AG04450 (cell line): ENCODE measurements at regions not wholly inside any gene's neighbourhood (a gene's known extent, or its start where the extent isn't known, plus 50 kb on each side); places are given as distances from the start of the nearest gene placed in this dataset.

Experiments
- CTCF ChIA-PET: fragments of 300-600, 350-600 bp; formaldehyde crosslinking; extraction: SDS; loops from one replicate; lab custom pipeline; 2022; ENCODE audit warnings: antibody characterized with exemption, inconsistent platforms; lab: Charles Lee
- POLR2A ChIA-PET: fragments of 350-600 bp; formaldehyde crosslinking; extraction: SDS; loops from one replicate; lab custom pipeline; 2021; ENCODE audit warnings: antibody characterized with exemption, inconsistent platforms; lab: Yijun Ruan, JAX
- DNase-seq: peaks from one replicate; pipeline ENCODE4 v3.0.0-alpha.2; 2011; ENCODE audit warnings: low read depth, low spot score
- H3K27ac ChIP-seq: one replicate; pipeline ENCODE4 v1.5.1; 2012; ENCODE audit warnings: low read depth, low read length, control low read depth
- H3K27me3 ChIP-seq: one replicate; pipeline ENCODE4 v1.6.0; 2012; ENCODE audit warnings: low read length; ENCODE audit not compliant: control insufficient read depth, insufficient read depth
- H3K4me3 ChIP-seq: 2 replicates; pipeline ENCODE4 v1.5.1; 2011; ENCODE audit warnings: mild to moderate bottlenecking, low read depth, low read length, control low read depth
- H3K9me3 ChIP-seq: 2 replicates; pipeline ENCODE4 v1.5.1; 2012; ENCODE audit warnings: low read length; ENCODE audit not compliant: control insufficient read depth, insufficient read depth
- CTCF ChIP-seq: IDR thresholded peaks from 2 replicates; pipeline ENCODE4 v1.5.1; 2011; ENCODE audit warnings: low read depth, low read length, control low read depth, inconsistent platforms

GRCh38 chr11:28616160-28616965 lies 508.2 kb downstream of the METTL15 start:
- TF ChIP-seq CTCF, result no peak
- Histone ChIP-seq H3K9me3 (no peaks in the 10 kb centered on the region), H3K27me3 (no peaks in the 10 kb centered on the region), H3K4me3 (no peak overlapping the region), H3K27ac (no peak overlapping the region)
- ChIA-PET CTCF (no interaction called here), POLR2A (no interaction called here)
- no peak for DNase-seq

- TF ChIP-seq CTCF, result no peak
- CTCF ChIA-PET, result no interaction called here
- H3K9me3 ChIP-seq, result no peaks in the 10 kb centered on the region
- no peak for DNase-seq
- H3K27me3 ChIP-seq, result no peaks in the 10 kb centered on the region
- POLR2A ChIA-PET, result no interaction called here
- H3K4me3 ChIP-seq, result no peak overlapping the region
- no peak overlapping the region for H3K27ac ChIP-seq
Measured at GRCh38 chr11:28615542-28615941, 507.4 kb downstream of the METTL15 start.

- CTCF ChIA-PET, result no interaction called here
- TF ChIP-seq CTCF, result no peak
- no peak overlapping the region for H3K4me3 ChIP-seq
- H3K9me3 ChIP-seq, result peaks cover 5% of the 10 kb centered on the region; the same call in 1 of the 2 replicates
- H3K27ac ChIP-seq, result no peak overlapping the region
- H3K27me3 ChIP-seq, result no peaks in the 10 kb centered on the region
- no peak for DNase-seq
- POLR2A ChIA-PET, result no interaction called here
Measured at GRCh38 chr11:28606930-28607329, 498.7 kb downstream of the METTL15 start.

GRCh38 chr11:28599656-28600055 lies 491.5 kb downstream of the METTL15 start:
- ChIA-PET POLR2A (no interaction called here), CTCF (no interaction called here)
- Histone ChIP-seq H3K4me3 (no peak overlapping the region), H3K27ac (no peak overlapping the region), H3K9me3 (no peaks in the 10 kb centered on the region), H3K27me3 (no peaks in the 10 kb centered on the region)
- no peak for TF ChIP-seq CTCF
- no peak for DNase-seq

- POLR2A ChIA-PET, result no interaction called here
- peaks cover 3% of the 10 kb centered on the region; the same call in 1 of the 2 replicates for H3K9me3 ChIP-seq
- CTCF ChIA-PET, result no interaction called here
- TF ChIP-seq CTCF, result no peak
- no peaks in the 10 kb centered on the region for H3K27me3 ChIP-seq
- no peak overlapping the region for H3K4me3 ChIP-seq
- no peak for DNase-seq
- no peak overlapping the region for H3K27ac ChIP-seq
Measured at GRCh38 chr11:28598531-28598930, 490.3 kb downstream of the METTL15 start.
